H9 (cell line): ENCODE measurements at regions not wholly inside any gene's neighbourhood (a gene's known extent, or its start where the extent isn't known, plus 50 kb on each side); places are given as distances from the start of the nearest gene placed in this dataset.

Experiments
- DNase-seq: peaks from one replicate; pipeline ENCODE4 v3.0.0-alpha.2; 2017
- H2AFZ ChIP-seq: one replicate; pipeline ENCODE4 v1.6.1; 2013; ENCODE audit warnings: mild to moderate bottlenecking, low read length, control low read depth, moderate library complexity
- H2AK5ac ChIP-seq: 2 replicates; pipeline ENCODE4 v1.6.1; 2013; ENCODE audit warnings: low read length, control low read depth, mixed read lengths; ENCODE audit not compliant: insufficient read length
- H2BK120ac ChIP-seq: one replicate; pipeline ENCODE4 v1.6.1; 2013; ENCODE audit warnings: low read depth, mild to moderate bottlenecking, low read length, control low read depth, inconsistent platforms; ENCODE audit not compliant: poor library complexity, severe bottlenecking
- H2BK12ac ChIP-seq: 2 replicates; pipeline ENCODE4 v1.6.1; 2013; ENCODE audit warnings: low read length, control low read depth, mixed read lengths, low read depth; ENCODE audit not compliant: insufficient read length
- H2BK15ac ChIP-seq: 2 replicates; pipeline ENCODE4 v1.6.1; 2013; ENCODE audit warnings: low read depth, low read length, control low read depth
- H2BK20ac ChIP-seq: one replicate; pipeline ENCODE4 v1.6.1; 2013; ENCODE audit warnings: low read depth, mild to moderate bottlenecking, low read length, control low read depth, inconsistent platforms; ENCODE audit not compliant: poor library complexity, severe bottlenecking
- H2BK5ac ChIP-seq: 2 replicates; pipeline ENCODE4 v1.6.1; 2013; ENCODE audit warnings: low read length, control low read depth, mixed read lengths; ENCODE audit not compliant: insufficient read length
- H3K14ac ChIP-seq: 2 replicates; pipeline ENCODE4 v1.6.1; 2013; ENCODE audit warnings: low read length, control low read depth; ENCODE audit not compliant: insufficient read depth
- H3K18ac ChIP-seq: 2 replicates; pipeline ENCODE4 v1.6.1; 2013; ENCODE audit warnings: low read depth, mild to moderate bottlenecking, mixed read lengths, low read length, control low read depth; ENCODE audit not compliant: insufficient read length
- H3K23ac ChIP-seq: 2 replicates; pipeline ENCODE4 v1.6.1; 2013; ENCODE audit warnings: low read length, control low read depth, mixed read lengths, low read depth; ENCODE audit not compliant: insufficient read length
- H3K23me2 ChIP-seq: 2 replicates; pipeline ENCODE4 v1.6.1; 2013; ENCODE audit warnings: low read depth, mild to moderate bottlenecking, mixed read lengths, low read length, control low read depth; ENCODE audit not compliant: insufficient read length, poor library complexity, severe bottlenecking
- H3K27ac ChIP-seq: 2 replicates; pipeline ENCODE4 v1.5.1; 2013; ENCODE audit warnings: low read length, control low read depth, mixed read lengths, low read depth; ENCODE audit not compliant: insufficient read length
- H3K27me3 ChIP-seq: 2 replicates; pipeline ENCODE4 v1.6.1; 2013; ENCODE audit warnings: low read length, control low read depth, inconsistent platforms; ENCODE audit not compliant: insufficient read depth
- H3K4ac ChIP-seq: 2 replicates; pipeline ENCODE4 v1.6.1; 2013; ENCODE audit warnings: low read depth, mild to moderate bottlenecking, control low read depth, inconsistent platforms, low read length, moderate library complexity
- H3K4me1 ChIP-seq: 2 replicates; pipeline ENCODE4 v1.6.1; 2013; ENCODE audit warnings: low read length, control low read depth, inconsistent platforms; ENCODE audit not compliant: insufficient read depth
- H3K4me2 ChIP-seq: 2 replicates; pipeline ENCODE4 v1.6.1; 2013; ENCODE audit warnings: low read length, control low read depth, mixed read lengths; ENCODE audit not compliant: insufficient read length, insufficient read depth
- H3K56ac ChIP-seq: 2 replicates; pipeline ENCODE4 v1.6.1; 2013; ENCODE audit warnings: low read depth, mild to moderate bottlenecking, mixed read lengths, low read length, control low read depth; ENCODE audit not compliant: insufficient read length
- H3K79me1 ChIP-seq: 2 replicates; pipeline ENCODE4 v1.6.1; 2013; ENCODE audit warnings: low read depth, mild to moderate bottlenecking, moderate library complexity, low read length, control low read depth, inconsistent platforms; ENCODE audit not compliant: insufficient read depth, poor library complexity, severe bottlenecking
- H3K79me2 ChIP-seq: 2 replicates; pipeline ENCODE4 v1.6.1; 2013; ENCODE audit warnings: low read length, control low read depth, inconsistent platforms; ENCODE audit not compliant: insufficient read depth
- H3K9ac ChIP-seq: 2 replicates; pipeline ENCODE4 v1.6.1; 2013; ENCODE audit warnings: low read length, control low read depth, mixed read lengths; ENCODE audit not compliant: insufficient read length; ENCODE audit errors: extremely low read depth
- H3K9me3 ChIP-seq: one replicate; pipeline ENCODE4 v1.6.1; 2013; ENCODE audit warnings: low read depth, low read length, inconsistent platforms; ENCODE audit not compliant: control insufficient read depth
- H3T11ph ChIP-seq: one replicate; pipeline ENCODE4 v1.6.1; 2013; ENCODE audit warnings: mild to moderate bottlenecking, low read length, control low read depth, inconsistent platforms
- H4K20me1 ChIP-seq: one replicate; pipeline ENCODE4 v1.6.1; 2013; ENCODE audit not compliant: control insufficient read depth, insufficient read length, insufficient read depth
- H4K5ac ChIP-seq: 2 replicates; pipeline ENCODE4 v1.6.1; 2013; ENCODE audit warnings: low read depth, mild to moderate bottlenecking, mixed read lengths, low read length, control low read depth; ENCODE audit not compliant: insufficient read length
- H4K8ac ChIP-seq: replicated peaks from 2 replicates; pipeline ENCODE4 v1.6.1; 2013; ENCODE audit warnings: low read length, control low read depth, mixed read lengths, low read depth; ENCODE audit not compliant: insufficient read length
- H4K91ac ChIP-seq: 2 replicates; pipeline ENCODE4 v1.6.1; 2013; ENCODE audit warnings: low read depth, mild to moderate bottlenecking, moderate library complexity, mixed read lengths, low read length, control low read depth; ENCODE audit not compliant: insufficient read length
- H3K27ac Mint-ChIP-seq, 3 experiments: 2 replicates in 2 of 3; 3 replicates in 1 of 3; pipeline ENCODE4 v1.8.0; 2020 to 2021; ENCODE audit warnings: mixed read lengths in 3 of 3, mild to moderate bottlenecking in 1 of 3, moderate library complexity in 1 of 3
- H3K27me3 Mint-ChIP-seq: 2 replicates; pipeline ENCODE4 v1.8.0; 2021; ENCODE audit warnings: low read depth, mild to moderate bottlenecking, moderate library complexity, mixed read lengths
- H3K36me3 Mint-ChIP-seq, 3 experiments: 2 replicates in 2 of 3; 3 replicates in 1 of 3; pipeline ENCODE4 v1.8.0; 2020 to 2021; ENCODE audit warnings: low read depth in 3 of 3, mixed read lengths in 3 of 3; ENCODE audit not compliant: insufficient read depth in 1 of 3
- H3K4me1 Mint-ChIP-seq, 2 experiments: 2 replicates each; pipeline ENCODE4 v1.8.0; 2020; ENCODE audit warnings: mixed read lengths in 2 of 2
- H3K4me3 Mint-ChIP-seq, 2 experiments: 2 replicates in 1 of 2; 3 replicates in 1 of 2; pipeline ENCODE4 v1.8.0; 2020 to 2021; ENCODE audit warnings: mild to moderate bottlenecking in 2 of 2, mixed read lengths in 2 of 2, moderate library complexity in 1 of 2
- H3K9me3 Mint-ChIP-seq, 2 experiments: 2 replicates in 1 of 2; 3 replicates in 1 of 2; pipeline ENCODE4 v1.8.0; 2020; ENCODE audit warnings: mild to moderate bottlenecking in 2 of 2, mixed read lengths in 2 of 2, moderate library complexity in 1 of 2
- CTCF ChIP-seq: fragments of 200-600 bp; sonication (generic); conservative IDR thresholded peaks from 3 replicates; pipeline ENCODE4 v1.8.0; 2021; ENCODE audit warnings: antibody characterized with exemption, mild to moderate bottlenecking
- WGBS: extraction: QIAGEN DNeasy Blood & Tissue Kit; methylation state at CpG from one replicate; pipeline ENCODE4 v1.1.7; 2013; ENCODE audit warnings: missing lambda C conversion rate, low lambda C conversion rate, mixed read lengths; ENCODE audit not compliant: insufficient read length; ENCODE audit errors: extremely low coverage; 5-methylcytosine and 5-hydroxymethylcytosine counted together

GRCh38 chr21:22314963-22315362 is 1316.8 kb downstream of the NCAM2 start:
- Histone ChIP-seq H3K27ac (no peak overlapping the region), H3K23ac (no peak overlapping the region), H3K79me1 (no peaks in the 10 kb centered on the region), H3K56ac (no peak overlapping the region), H3K14ac (no peak overlapping the region), H2BK20ac (no peak overlapping the region), H2BK5ac (no peak overlapping the region), H2BK12ac (no peak overlapping the region), H3K9me3 (no peaks in the 10 kb centered on the region), H4K5ac (no peak overlapping the region), H3T11ph (no peak overlapping the region), H4K20me1 (no peaks in the 10 kb centered on the region), H3K4ac (no peak overlapping the region), H2BK120ac (no peak overlapping the region), H2AK5ac (no peak overlapping the region), H3K23me2 (no peaks in the 10 kb centered on the region), H3K27me3 (no peaks in the 10 kb centered on the region), H3K18ac (no peak overlapping the region), H2BK15ac (no peak overlapping the region), H3K4me2 (no peak overlapping the region), H3K9ac (no peak overlapping the region), H4K8ac (no peak overlapping the region), H2AFZ (no peak overlapping the region), H4K91ac (no peak overlapping the region), H3K79me2 (no peaks in the 10 kb centered on the region; the same call in 1 of the 2 replicates), H3K4me1 (no peaks in the 10 kb centered on the region)
- DNase-seq = no peak
- peaks cover 9 to 13% of the 10 kb centered on the region in 2 experiments; a peak in 3 of 5 replicates for H3K9me3 Mint-ChIP-seq
- no CpG with 5 or more reads among the region's 1 CpG for WGBS
- no peaks in the 10 kb centered on the region for H3K27me3 Mint-ChIP-seq
- no peak for TF ChIP-seq CTCF
- H3K27ac Mint-ChIP-seq = no peak overlapping the region
- no peak overlapping the region for H3K4me3 Mint-ChIP-seq
- no peaks in the 10 kb centered on the region; a peak in 1 of 4 replicates for H3K4me1 Mint-ChIP-seq
- peaks cover 3 to 13% (median 4%) of the 10 kb centered on the region in 3 experiments; a peak in 5 of 7 replicates for H3K36me3 Mint-ChIP-seq
